Endothelial cell (in vitro differentiated cells): ENCODE measurements at regions not wholly inside any gene's neighbourhood (a gene's known extent, or its start where the extent isn't known, plus 50 kb on each side); places are given as distances from the start of the nearest gene placed in this dataset.

Experiments
- DNase-seq: peaks from one replicate; pipeline ENCODE4 v3.0.0; 2021; ENCODE audit warnings: low spot score
- H3K27ac Mint-ChIP-seq: one replicate; pipeline ENCODE4 v1.8.0; 2021; ENCODE audit warnings: mixed read lengths, inconsistent platforms; ENCODE audit not compliant: unreplicated experiment
- H3K27me3 Mint-ChIP-seq: one replicate; pipeline ENCODE4 v1.8.0; 2021; ENCODE audit warnings: mild to moderate bottlenecking, moderate library complexity, mixed read lengths, inconsistent platforms; ENCODE audit not compliant: unreplicated experiment
- H3K36me3 Mint-ChIP-seq: one replicate; pipeline ENCODE4 v1.8.0; 2021; ENCODE audit warnings: mild to moderate bottlenecking, low read depth, mixed read lengths, inconsistent platforms; ENCODE audit not compliant: unreplicated experiment
- H3K4me1 Mint-ChIP-seq: one replicate; pipeline ENCODE4 v1.8.0; 2021; ENCODE audit warnings: mild to moderate bottlenecking, mixed read lengths, inconsistent platforms; ENCODE audit not compliant: unreplicated experiment
- H3K4me3 Mint-ChIP-seq: one replicate; pipeline ENCODE4 v1.8.0; 2021; ENCODE audit warnings: mild to moderate bottlenecking, mixed read lengths, inconsistent platforms; ENCODE audit not compliant: unreplicated experiment
- H3K9me3 Mint-ChIP-seq: one replicate; pipeline ENCODE4 v1.8.0; 2021; ENCODE audit warnings: mixed read lengths, inconsistent platforms; ENCODE audit not compliant: unreplicated experiment
- TF ChIP-seq, protein P1 (sequence below): fragments of 200-600 bp; sonication (generic); IDR thresholded peaks from one replicate; pipeline ENCODE4 v1.5.0; 2021; ENCODE audit warnings: antibody characterized with exemption; ENCODE audit not compliant: unreplicated experiment

- no peak overlapping the region for H3K4me3 Mint-ChIP-seq
- no peak for DNase-seq
- no peaks in the 10 kb centered on the region for H3K9me3 Mint-ChIP-seq
- no peak overlapping the region for H3K27ac Mint-ChIP-seq
- H3K4me1 Mint-ChIP-seq: no peaks in the 10 kb centered on the region
- H3K36me3 Mint-ChIP-seq: no peaks in the 10 kb centered on the region
- no peaks in the 10 kb centered on the region for H3K27me3 Mint-ChIP-seq
- TF ChIP-seq, protein P1, sequence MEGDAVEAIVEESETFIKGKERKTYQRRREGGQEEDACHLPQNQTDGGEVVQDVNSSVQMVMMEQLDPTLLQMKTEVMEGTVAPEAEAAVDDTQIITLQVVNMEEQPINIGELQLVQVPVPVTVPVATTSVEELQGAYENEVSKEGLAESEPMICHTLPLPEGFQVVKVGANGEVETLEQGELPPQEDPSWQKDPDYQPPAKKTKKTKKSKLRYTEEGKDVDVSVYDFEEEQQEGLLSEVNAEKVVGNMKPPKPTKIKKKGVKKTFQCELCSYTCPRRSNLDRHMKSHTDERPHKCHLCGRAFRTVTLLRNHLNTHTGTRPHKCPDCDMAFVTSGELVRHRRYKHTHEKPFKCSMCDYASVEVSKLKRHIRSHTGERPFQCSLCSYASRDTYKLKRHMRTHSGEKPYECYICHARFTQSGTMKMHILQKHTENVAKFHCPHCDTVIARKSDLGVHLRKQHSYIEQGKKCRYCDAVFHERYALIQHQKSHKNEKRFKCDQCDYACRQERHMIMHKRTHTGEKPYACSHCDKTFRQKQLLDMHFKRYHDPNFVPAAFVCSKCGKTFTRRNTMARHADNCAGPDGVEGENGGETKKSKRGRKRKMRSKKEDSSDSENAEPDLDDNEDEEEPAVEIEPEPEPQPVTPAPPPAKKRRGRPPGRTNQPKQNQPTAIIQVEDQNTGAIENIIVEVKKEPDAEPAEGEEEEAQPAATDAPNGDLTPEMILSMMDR: no peak
Measured at GRCh38 chr2:52686935-52687334, 1080.7 kb upstream of the CHAC2 start.

- no peak overlapping the region for H3K27ac Mint-ChIP-seq
- no peaks in the 10 kb centered on the region for H3K27me3 Mint-ChIP-seq
- no peak for DNase-seq
- H3K36me3 Mint-ChIP-seq: no peaks in the 10 kb centered on the region
- no peak overlapping the region for H3K4me3 Mint-ChIP-seq
- no peaks in the 10 kb centered on the region for H3K4me1 Mint-ChIP-seq
- TF ChIP-seq, protein P1: no peak
- H3K9me3 Mint-ChIP-seq: no peaks in the 10 kb centered on the region
Measured at GRCh38 chr2:52676056-52676455, 1091.5 kb upstream of the CHAC2 start.

GRCh38 chr2:52668724-52669123 lies 1098.9 kb upstream of the CHAC2 start:
- TF ChIP-seq, protein P1: no peak
- Mint-ChIP-seq H3K36me3 (no peaks in the 10 kb centered on the region), H3K27ac (no peak overlapping the region), H3K27me3 (no peaks in the 10 kb centered on the region), H3K9me3 (no peaks in the 10 kb centered on the region), H3K4me3 (no peak overlapping the region), H3K4me1 (no peaks in the 10 kb centered on the region)
- no peak for DNase-seq

DNA sequence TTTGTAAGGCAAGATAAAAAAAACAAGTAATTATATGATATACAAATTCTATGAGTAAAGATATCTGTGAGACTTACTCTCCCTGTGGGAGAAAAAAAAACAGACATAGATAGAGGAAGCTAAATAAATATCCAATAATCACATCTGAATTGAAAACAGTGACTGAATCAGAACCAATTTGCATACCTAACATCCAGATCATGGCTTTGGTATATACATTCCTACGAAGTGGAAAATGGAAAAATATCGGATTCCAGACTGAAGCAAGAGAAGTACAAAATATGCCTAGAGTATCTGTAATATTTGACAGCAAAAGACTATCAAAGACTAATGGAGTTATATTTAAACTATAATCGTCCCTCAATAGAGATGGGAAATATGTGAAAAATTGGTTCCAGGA lies 1108.1 kb upstream of the CHAC2 start:
- H3K4me1 Mint-ChIP-seq: no peaks in the 10 kb centered on the region
- DNase-seq: no peak
- no peak overlapping the region for H3K4me3 Mint-ChIP-seq
- TF ChIP-seq, protein P1: no peak
- H3K27ac Mint-ChIP-seq: no peak overlapping the region
- no peaks in the 10 kb centered on the region for H3K27me3 Mint-ChIP-seq
- H3K9me3 Mint-ChIP-seq: no peaks in the 10 kb centered on the region
- no peaks in the 10 kb centered on the region for H3K36me3 Mint-ChIP-seq

GRCh38 chr2:52658598-52658997 lies 1109.0 kb upstream of the CHAC2 start:
- Mint-ChIP-seq H3K9me3 (no peaks in the 10 kb centered on the region), H3K27me3 (no peaks in the 10 kb centered on the region), H3K27ac (no peak overlapping the region), H3K4me1 (no peaks in the 10 kb centered on the region), H3K36me3 (no peaks in the 10 kb centered on the region), H3K4me3 (no peak overlapping the region)
- DNase-seq: no peak
- TF ChIP-seq, protein P1: no peak
